ENCODE measurements at regions not wholly inside any gene's neighbourhood (a gene's known extent, or its start where the extent isn't known, plus 50 kb on each side); places are given as distances from the start of the nearest gene placed in this dataset.
"Not testable (repeated sequence)": the region's sequence is repeated elsewhere in the genome, so short reads cannot be mapped to it uniquely, and the experiment has no call there.

DNA sequence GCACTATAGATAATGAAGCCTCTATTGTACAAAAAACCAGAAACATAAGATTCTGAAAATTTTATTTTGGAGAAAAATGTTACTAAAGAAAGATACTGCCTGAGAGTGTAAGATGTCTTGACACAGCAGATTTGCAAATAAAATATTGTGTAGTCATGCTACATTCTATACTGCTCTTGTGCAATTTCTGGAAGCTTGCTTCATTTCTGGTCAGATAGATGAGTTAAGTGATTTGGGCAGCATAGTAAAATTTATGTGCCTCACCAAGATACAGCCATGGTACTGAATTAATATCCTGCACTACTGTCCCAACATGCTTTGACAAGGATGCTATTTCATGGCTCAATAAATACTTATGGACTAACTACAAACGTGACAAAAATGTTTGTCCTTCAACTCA lies 55.1 kb upstream of the STARD13 start:
- DNase-seq = no peak

DNA sequence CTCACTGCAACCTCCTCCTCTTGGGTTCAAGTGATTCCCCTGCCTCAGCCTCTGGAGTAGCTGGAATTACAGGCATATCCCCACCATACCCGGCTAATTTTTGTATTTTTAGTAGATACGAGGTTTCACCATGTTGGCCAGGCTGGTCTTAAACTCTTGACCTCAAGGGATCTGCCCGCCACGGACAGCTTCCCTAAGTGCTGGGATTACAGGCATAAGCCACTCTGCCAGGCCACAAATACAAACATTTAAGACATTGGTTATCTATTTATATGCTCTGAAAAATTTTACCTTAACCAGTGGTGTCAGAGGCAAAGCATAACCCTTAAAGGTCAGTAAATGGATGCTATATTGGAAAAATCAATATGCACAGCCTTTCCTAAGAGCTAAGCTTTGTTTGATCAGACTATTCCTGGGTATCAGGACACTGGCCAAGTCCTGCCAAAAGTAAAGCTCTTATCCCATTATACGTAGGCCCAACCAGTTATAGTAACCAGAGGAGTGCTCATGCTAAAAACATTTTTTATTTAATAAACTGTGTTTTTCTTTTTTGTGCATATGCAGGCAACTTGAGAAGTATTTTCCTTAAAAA lies 56.4 kb upstream of the STARD13 start:
- no peak for DNase-seq

DNA sequence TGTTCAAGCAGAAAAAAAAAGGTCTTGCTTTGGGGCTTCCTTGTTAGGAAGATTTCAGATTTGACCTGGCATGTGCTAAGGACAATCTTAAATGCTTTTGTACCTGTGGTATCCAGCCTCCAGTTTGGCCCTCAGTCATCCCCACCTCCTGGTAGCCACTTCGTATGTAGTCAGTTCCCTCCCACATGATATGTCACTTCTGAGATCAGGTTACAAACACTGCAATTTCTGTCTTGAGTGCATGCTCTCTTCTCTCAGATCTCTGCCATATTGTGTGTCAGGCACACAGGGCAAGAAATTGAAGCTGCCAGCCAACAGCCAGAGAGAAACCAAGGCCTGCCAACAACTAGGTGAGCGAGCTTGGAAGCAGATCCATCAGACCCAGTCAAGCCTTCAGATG lies 60.3 kb upstream of the STARD13 start:
- DNase-seq = no peak

DNA sequence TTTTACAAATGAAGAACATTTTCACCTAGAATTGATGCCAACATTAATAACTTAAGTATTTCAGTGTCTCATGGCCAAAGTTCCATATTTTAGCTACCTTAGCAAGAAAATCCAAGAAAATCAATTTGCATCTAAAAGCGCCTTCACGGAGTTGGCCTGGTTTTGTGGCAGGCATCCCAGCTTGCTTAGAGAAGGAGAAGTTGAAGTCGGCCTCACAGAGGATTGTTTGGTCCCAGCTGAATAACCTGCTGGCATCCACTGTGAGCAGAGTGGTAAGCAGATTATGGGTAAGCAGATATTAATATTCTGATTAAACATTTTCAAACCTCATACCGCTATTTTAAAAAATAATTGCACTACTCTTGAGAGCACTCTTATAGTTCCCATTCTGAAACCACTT lies 62.3 kb upstream of the STARD13 start:
- DNase-seq = no peak

DNA sequence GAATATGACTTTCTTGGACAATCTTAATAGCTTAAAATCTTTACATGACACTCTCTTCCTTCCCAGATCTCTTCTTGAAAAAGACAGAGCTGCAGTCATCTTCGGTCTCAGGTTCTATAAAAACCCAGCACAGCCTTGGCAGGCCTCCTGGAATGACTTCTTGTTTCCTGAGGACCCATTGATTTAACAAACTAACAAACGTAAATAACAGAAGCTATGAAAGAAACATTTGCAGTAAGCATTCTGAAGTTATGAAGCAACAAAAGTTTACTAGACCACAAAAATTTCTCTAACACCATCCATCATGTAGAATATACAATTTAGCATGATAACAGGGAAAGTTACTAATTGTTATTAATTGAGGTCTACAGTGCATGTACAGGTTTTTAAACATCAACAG lies 62.8 kb upstream of the STARD13 start:
- DNase-seq = no peak

DNA sequence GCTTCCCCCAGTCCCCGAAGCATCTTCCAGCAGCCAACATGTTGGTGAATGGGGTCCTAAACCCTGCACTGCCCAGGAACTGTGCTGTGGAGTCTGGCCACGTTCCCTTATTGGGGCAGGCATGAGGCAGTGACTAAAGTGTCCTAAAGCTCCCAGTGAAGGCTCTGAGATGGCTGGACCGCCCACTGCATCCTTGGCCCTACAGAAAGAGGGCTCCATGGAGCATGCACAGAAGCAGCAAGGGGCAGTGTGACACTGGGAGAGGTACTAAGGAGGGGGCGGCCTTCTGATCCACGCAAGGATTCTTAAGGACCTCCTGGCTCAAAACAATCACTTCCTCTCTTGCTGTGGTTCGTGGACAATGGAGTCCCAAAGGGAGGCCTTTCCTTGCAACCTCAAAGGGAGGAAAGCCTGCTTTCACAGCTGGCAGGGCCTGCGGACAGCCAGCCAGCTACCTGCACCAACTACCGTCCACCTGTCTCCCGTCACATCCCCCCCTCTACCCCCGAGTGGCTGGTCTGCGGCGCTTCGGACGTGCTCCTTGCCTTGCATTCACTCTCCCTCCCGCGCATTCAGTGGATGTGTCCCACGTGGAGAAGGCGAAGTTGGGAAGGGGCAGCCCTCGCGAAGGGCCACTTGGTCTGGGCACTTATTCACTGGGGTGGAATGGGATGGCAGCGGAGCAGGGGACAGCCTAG lies 63.9 kb upstream of the STARD13 start:
- no peak for DNase-seq

DNA sequence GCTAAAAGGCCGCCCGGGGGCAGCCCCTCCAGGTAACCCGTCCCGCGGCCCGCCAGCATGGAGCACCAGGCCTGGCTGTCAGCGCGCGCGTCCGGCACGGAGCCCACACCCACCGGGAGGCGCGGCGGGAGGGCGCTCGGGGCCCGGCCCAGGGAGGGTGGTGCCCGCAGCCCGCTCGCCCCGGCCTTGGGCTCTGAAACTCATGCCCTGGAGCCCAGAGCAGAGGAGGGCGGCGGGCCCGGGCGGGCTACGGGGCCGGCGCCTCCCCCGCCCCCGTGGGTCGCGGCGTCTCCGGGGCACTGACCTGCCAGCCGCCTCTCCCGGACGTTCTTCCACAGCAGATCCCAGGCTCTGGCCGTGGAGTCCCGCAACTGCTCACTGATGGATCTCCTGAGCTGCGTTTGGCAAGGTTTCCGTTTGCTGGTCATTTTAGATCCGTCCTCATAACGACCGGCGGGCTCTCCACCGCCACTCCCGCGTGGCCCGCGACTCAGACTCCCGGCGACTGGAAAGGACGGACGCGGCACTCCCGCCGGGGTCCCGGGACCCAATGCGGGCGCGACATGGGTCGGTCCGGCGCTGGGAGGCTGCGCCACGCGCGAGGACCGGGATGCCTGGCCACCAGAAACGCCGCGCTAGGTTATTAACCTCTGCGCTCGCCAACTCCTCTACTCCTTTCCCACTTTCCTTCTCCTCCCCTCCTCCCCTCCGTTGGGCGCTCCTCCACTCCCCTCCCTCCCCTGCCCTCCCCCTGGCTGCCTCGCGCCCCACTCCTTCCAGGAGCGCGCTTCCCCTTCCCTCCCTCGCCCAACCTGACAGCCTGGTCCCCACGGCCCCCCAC lies 64.7 kb upstream of the STARD13 start:
- DNase-seq = no peak

DNA sequence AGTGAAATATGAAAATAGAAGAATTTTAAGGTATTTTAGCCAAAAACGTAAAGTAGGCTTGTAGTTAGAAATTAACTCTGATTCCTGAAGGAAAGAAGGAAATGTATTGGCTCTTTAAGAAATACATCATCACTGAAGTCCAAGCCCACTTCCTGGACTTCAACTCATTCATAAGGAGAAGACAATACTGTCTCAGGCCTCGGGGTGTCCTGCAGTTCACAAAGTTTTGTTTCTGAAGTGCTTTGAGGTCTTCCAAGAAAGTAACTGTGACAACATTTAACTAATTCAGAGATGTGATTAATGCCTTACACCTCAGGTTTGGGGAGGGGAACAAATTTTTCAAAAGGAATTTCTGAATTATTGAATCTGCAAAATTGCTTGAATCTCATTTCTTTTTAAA lies 65.8 kb upstream of the STARD13 start:
- no peak for DNase-seq

DNA sequence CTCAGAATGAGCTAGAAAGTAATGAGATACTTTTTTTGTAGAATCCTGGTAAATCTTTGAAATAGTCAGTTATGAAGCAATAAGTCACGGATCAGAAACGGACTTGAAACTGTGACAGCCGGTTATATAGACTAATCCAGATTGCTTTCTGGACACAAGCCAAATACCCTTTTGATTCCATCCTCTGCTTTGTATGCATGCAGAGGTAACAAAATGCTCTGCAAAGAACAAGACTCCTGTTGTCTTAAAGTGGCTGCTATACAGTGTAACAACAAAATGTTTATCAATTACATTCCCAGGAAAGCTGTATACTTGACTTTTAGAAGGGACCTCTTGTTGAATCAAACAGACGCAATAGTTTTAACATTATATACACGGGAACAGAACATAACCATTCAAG lies 66.5 kb upstream of the STARD13 start:
- DNase-seq = no peak

DNA sequence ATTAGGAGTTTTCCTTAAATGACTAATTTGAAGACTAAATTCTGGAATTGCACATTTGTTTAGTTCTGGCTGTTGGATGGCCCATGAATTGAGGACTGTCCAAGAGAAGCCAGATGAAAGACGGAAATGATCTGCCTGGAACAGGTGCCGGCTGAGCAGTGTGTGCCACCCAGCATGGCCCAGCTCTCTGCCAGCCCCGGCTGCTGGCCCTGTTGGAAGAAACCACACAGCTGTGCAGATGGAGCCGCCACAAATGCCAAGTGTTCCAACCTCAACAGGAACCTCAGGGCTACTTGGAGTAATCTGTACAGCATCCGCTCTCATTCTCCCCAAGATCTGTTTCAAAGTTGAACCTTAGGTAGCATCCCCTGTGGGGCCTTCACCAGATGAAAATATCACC lies 67.0 kb upstream of the STARD13 start:
- DNase-seq = no peak

DNA sequence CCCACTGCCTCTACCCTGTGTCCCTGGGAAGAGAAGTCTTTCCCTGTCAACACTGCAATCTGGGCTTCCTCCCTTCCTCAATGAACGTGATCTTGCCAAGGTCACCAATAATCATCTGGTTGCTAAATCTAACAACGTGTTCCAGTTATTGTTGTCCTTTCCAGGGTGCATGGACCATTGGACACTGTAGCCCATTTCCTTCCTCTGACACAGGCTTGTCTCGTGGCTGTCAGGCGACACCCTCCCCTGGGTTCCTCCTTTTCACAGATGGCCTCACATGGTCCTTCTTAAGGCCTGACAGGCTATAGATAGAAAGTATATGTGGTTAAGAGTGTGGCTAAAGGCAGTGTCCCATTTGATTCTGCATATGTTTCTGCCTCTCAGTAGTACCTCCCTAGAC lies 67.7 kb upstream of the STARD13 start:
- no peak for DNase-seq

DNA sequence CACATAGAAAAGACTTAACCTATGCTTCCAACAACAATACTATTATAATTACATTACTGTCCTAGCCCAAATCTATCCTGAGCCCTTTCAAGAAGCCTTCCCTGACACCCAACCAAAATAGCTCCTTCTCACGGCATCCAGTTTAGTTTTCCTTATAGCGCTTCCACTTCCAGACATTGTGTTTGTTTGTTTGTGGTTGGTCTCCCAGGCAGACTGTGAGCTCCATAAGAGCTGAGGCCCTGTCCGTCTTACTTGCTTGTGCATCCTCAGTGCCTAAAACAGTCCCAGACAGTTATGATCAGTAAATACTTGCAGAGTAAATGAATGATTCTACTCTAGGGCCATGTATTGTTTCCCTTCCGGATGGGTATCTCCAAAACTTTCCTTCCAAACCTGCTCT lies 68.1 kb upstream of the STARD13 start:
- no peak for DNase-seq

DNA sequence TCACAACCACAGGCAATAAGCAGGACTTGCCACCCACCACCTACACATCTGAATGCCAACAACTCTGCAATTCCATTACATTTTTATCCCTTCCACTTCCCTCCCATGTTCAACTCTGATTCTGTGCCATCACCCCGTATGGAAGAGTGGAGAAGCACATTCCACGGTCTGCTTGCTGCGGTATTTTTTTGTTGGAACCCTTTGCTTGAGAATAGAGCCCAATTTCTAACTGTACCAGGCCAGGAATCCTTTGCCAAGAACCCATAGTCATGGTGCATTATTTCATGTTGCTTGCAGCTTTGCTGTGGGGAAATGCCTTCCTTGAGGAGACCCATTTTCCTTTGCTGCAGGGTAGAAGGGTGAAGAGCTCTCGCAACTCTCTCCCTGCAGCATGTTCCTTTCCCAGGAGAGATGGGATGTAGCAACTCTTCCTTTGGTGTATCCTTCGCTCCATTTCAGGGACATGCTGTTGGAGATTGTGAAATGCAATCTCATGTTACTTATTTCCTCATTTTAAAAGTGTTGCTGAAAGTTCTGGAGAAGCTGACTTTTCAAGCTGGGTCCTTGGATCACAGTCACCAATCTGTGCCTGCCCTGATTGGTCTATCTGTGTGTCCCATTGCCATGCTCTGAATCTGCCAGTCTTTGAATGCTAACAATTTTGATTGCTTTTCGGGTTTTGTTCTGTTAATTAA lies 69.8 kb upstream of the STARD13 start:
- DNase-seq = no peak

DNA sequence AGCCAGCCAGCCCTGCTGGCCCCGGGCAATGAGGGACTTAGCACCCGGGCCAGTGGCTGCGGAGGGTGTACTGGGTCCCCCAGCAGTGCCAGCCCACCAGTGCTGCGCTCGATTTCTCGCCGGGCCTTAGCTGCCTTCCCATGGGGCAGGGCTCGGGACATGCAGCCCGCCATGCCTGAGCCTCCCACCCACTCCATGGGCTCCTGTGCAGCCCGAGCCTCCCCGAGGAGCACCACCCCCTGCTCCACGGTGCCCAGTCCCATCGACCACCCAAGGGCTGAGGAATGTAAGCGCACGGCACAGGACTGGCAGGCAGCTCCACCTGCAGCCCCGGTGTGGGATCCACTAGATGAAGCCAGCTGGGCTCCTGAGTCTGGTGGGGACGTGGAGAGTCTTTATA lies 72.5 kb upstream of the STARD13 start:
- DNase-seq = not testable (repeated sequence)

DNA sequence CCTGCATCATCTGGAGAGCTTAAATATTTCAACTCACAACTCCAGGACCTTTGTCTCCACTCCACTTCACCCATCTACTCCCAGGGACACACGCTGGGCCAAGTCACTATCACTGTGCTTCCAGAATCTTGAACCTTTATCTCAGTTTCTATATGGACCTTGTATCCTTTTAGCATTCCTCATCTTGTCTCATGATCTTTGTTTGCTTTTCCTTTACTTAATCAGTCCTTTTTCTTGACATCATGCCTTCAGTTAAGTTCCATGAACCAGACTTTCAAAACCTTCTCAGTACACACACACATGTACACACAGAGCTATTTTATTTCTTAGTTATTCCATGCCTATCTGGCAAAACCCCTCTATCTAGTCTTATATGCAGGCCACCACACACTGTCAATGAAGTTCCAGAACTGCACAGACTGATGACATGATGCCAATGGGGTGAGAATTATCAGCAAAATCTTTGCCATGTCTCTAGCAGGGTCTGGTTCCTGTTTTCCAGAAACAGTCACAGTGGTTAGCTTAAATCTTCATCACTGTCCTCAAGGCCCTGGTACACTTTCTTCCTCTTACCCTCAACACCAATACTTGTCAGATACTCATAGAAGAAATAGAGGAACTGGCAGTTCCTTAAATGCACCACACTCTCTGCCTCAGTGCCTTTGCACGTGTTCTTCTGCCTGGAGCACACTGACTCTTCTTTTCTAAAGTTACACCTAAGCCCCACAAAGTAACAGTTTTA lies 77.6 kb upstream of the STARD13 start:
- no peak for DNase-seq

DNA sequence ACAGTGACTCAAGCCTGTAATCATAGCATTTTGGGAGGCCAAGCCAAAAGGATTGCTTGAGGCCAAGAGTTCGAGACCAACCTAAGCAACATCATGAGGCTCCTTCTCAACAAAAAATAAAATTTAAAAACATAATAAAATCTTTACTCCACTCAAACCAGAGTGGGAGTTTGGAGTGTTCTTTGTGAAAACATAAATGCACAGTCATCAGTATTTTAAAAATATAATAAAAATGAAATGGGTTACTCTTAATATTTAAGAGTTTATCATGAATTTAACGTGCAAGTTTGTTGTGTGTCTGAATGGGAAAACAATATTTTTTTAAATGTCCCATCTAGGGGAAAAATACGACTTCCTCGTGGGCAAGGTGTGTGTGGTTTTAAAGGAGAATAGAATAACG lies 78.6 kb upstream of the STARD13 start:
- no peak for DNase-seq

DNA sequence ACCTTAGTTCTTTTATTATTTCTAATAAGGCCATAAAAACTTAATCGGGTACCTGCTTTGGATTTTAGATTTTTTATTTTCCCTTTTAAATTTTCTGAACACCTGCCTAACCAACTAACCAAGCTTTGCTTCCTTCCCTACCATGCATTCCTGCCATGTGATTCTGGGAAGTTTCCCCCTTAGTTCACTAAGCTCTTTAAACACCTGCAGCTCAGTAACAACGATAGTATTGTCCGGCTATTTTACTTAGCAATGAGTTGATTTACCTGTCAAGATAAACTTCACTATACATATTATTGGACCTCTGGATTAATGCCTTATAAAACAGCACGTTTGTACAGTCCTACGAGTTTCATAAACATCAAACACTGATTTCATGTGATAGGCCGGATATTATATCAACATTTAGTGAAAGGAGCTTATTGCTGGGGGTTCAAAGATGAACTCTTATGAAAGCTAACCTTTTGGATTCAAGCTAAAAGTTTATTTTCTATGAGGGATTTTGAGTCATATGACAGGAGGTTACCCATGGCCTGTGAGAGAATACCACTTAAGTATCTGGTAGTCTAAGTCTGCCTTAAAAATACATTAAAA lies 81.0 kb upstream of the STARD13 start:
- no peak for DNase-seq

DNA sequence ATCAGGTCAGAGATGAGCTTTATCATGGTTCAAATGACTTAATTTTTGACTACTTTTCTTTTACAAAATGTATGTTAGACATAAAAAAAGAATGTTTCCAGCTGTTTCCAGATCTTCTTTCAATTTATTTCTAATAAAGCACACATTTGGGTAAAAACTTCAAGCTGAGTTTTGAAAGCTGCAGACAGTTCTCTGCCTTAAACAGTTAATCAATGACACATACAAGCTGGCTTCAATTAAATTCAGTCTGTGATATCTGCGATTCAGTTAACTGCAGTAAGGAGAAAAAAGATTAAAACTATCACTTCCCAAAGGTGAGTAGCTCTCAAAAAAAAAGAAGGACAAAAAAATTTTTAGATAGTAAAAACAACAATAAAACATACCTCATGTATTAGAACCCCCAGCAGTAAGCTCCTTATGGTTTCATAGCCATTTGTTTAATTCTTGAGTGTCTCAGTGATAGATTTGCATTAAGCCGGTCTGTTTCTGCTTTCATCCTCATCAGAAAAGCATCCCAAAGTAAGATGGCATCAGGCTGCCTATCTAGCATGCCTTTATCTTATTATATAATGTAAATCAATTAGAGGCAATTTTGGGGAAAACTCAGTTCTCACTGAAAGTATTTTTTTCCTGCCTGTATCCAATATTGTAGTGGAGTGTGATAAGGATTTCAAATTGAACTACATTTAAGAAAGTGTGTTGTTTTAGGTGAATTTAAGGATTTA lies 81.8 kb upstream of the STARD13 start:
- DNase-seq = no peak

DNA sequence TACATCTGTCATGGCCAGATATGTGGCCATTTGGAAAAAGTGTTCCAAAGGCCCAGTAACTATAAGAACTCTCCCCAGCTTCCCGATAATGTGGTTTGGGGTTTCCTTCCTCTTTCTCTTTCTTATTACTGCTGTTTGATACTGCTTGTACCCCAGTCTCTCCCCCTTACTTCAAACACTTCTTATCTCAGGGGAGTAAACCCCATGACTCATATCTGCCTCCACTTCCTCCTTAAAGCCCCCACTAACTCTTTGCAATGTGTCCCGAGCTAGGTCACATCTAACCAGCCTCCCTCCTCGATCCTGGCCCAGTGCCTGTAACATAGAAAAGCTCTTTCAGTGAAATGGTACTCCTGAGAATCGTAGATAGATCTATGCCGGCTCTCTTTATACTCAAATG lies 82.4 kb upstream of the STARD13 start:
- no peak for DNase-seq

DNA sequence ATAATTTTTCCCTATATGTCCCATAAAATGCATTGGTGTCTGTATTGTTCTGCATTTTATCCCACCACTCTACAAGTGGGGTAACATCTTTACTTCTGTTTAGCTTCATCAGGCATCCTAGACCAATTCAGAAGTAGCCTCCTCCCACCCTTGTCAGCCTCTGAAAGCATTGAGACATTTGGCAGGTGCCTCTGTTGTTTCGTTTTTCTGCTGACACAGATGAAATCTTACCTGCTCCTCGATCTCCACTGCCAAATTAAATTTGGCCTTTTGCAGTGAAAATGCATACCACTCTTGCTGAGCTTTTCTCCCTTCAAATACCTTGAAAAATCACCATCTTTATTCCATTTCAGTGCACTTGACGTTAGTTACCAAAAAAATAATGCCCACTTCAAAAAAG lies 83.5 kb upstream of the STARD13 start:
- no peak for DNase-seq

DNA sequence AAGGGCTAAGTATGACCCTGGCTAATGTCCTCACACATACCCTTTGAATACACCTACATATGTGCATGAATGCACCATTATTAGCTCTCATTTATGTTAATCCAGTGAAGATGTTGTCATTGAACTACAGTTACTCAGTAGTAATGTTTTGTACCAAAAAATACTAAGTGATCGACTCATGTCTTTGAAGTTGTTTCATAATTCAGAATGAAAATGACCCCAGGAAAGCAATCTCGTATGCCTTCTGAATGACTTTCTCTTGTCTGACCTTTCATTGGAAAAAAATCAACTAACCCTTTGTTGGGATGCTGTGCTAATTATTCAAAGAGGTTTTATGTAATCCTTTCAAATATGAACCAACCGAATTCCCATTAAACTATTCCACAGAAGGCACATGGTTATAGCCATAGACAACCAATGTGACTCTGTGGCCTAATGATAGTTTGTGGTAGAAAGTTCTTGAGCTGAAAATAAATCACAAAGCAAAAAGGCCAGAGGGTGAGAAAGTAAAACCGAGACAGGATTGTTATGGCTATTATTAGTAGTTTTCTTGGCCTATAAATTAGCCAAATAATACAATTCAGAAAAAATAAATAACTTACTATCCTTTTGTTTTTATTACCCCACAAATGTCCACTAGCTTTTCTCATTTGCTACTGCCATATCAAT lies 86.8 kb upstream of the STARD13 start:
- no peak for DNase-seq
